Activated CD4-positive, alpha-beta T cell treated with anti-CD3 and anti-CD28 coated beads, Interleukin-2, amount 10 ng/mL, durations not matched to agents 24 days and 14 days (primary cell): ENCODE measurements at regions not wholly inside any gene's neighbourhood (a gene's known extent, or its start where the extent isn't known, plus 50 kb on each side); places are given as distances from the start of the nearest gene placed in this dataset.
"Not testable (repeated sequence)": the region's sequence is repeated elsewhere in the genome, so short reads cannot be mapped to it uniquely, and the experiment has no call there.

ENCODE experiments used
- DNase-seq: peaks from one replicate; pipeline ENCODE4 v3.0.0; 2022
- H3K27ac Mint-ChIP-seq: one replicate; pipeline ENCODE4 v1.8.0; 2022; ENCODE audit warnings: mild to moderate bottlenecking, mixed read lengths
- H3K27me3 Mint-ChIP-seq: one replicate; pipeline ENCODE4 v1.8.0; 2022; ENCODE audit warnings: mixed read lengths
- H3K36me3 Mint-ChIP-seq: one replicate; pipeline ENCODE4 v1.8.0; 2022; ENCODE audit warnings: low read depth, mild to moderate bottlenecking, mixed read lengths
- H3K4me1 Mint-ChIP-seq: one replicate; pipeline ENCODE4 v1.8.0; 2021; ENCODE audit warnings: mixed read lengths
- H3K4me3 Mint-ChIP-seq: one replicate; pipeline ENCODE4 v1.8.0; 2022; ENCODE audit warnings: mild to moderate bottlenecking, moderate library complexity, mixed read lengths
- H3K9me3 Mint-ChIP-seq: one replicate; pipeline ENCODE4 v1.8.0; 2021; ENCODE audit warnings: mixed read lengths
- intact Hi-C: fragments of 100-400 bp; cut with micrococcal nuclease; formaldehyde crosslinking; loops from one replicate; pipeline ENCODE4 v1.15.1; 2023

DNA sequence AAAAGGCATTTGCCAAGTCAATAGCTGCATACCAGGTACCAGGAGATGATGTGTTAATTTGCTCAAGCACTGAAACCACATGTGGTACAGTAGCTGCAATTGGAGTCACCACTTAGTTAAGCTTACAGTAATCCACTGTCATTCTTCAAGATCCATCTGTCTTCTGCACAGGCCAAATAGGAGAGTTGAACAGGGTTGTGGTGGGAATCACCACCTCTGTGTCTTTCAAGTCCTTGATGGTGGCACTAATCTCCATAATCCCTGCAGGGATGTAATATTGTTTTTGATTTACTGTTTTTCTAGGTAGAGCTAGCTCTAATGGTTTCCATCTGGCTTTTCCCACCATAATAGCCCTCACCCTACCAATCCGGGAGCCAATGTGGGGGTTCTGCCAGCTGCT, 91.9 kb downstream of the FCRL5 start:
- no peak for DNase-seq
- no peak overlapping the region for H3K27ac Mint-ChIP-seq
- H3K4me1 Mint-ChIP-seq: no peaks in the 10 kb centered on the region
- no peaks in the 10 kb centered on the region for H3K27me3 Mint-ChIP-seq
- intact Hi-C loops: no loop called here
- no peak overlapping the region for H3K4me3 Mint-ChIP-seq
- no peaks in the 10 kb centered on the region for H3K36me3 Mint-ChIP-seq
- no peaks in the 10 kb centered on the region for H3K9me3 Mint-ChIP-seq

DNA sequence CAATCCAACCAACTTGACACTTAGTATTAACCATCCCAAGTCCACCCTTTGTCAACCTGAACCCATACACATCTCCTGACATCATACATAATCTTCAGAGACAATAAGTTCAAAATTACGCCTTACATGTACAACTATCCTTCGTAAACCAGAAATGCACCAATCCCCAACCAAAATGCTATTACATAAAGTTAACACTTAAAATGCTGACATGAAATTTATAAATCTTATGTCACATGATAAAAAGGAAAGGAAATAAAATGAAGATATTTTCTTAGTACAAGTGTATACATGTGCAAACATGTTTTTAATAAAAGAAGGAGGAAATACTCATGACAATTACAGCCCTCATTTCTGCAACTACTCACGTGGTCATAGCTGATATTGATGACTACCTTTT, 95.0 kb downstream of the FCRL5 start:
- no peaks in the 10 kb centered on the region for H3K9me3 Mint-ChIP-seq
- H3K36me3 Mint-ChIP-seq: no peaks in the 10 kb centered on the region
- intact Hi-C loops: no loop called here
- no peak overlapping the region for H3K27ac Mint-ChIP-seq
- H3K27me3 Mint-ChIP-seq: no peaks in the 10 kb centered on the region
- DNase-seq: no peak
- no peaks in the 10 kb centered on the region for H3K4me1 Mint-ChIP-seq
- H3K4me3 Mint-ChIP-seq: no peak overlapping the region

DNA sequence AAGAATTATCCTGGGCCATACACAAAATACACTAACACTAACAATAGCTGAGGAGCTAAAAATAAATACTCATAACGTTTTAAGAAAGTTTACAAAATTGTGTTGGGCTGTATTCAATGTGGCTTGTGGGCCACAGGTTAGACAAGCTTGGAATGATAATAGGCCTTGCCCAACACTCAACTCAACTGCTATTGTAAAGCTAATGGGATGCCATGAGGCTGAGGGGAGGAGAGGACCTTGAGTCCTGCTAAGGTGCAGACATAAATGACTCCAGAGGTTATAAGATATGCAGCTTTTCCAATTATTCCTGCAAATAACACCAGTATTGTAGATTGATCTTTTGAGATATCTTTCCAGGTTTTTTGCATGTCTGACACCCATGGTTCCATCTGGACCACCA, 97.0 kb downstream of the FCRL5 start:
- no peak for DNase-seq
- no peak overlapping the region for H3K27ac Mint-ChIP-seq
- intact Hi-C loops: no loop called here
- H3K36me3 Mint-ChIP-seq: no peaks in the 10 kb centered on the region
- H3K4me1 Mint-ChIP-seq: no peaks in the 10 kb centered on the region
- no peaks in the 10 kb centered on the region for H3K9me3 Mint-ChIP-seq
- H3K27me3 Mint-ChIP-seq: no peaks in the 10 kb centered on the region
- no peak overlapping the region for H3K4me3 Mint-ChIP-seq

DNA sequence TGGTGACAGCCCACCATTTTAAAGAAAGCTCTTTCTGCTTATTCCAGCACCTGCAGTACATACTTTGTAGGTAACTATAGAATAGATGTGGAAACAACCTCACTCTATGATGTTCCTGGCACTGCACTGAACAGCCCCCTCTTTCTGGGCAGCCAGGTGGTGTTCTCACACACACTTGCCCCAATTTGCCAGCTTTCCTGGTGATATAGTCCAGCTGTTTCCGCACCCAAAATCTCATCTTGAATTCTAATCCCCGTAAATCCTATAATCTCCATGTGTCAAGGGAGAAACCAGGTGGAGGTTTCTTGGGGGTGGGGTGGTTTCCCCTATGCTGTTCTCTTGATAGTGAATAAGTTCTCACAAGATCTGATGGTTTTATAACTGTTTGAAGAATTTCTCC, 102.2 kb downstream of the FCRL5 start:
- no peak for DNase-seq
- Mint-ChIP-seq H3K4me3 (no peak overlapping the region), H3K9me3 (no peaks in the 10 kb centered on the region), H3K36me3 (no peaks in the 10 kb centered on the region), H3K27me3 (peaks cover 6% of the 10 kb centered on the region), H3K27ac (no peak overlapping the region), H3K4me1 (no peaks in the 10 kb centered on the region)
- intact Hi-C loops: no loop called here

DNA sequence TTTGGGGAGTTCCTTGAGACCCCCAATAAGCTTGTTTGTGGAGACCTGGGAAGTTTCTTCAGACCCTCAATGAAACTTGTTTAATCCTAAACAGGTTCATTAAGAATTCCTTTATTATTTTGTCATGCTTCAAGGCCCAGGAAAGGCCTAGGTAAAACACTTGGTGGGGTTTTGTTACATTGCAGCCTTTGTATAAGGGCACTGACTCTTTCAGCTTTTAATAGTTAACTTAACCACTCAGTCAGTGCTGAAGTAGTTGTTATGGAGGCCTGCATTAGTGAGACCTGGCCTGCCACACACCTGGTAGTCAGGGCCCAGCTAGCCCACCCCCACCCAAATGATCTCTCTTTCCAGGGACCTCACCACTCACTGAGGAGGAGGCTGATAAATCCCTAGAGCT, 103.7 kb downstream of the FCRL5 start:
- no peak for DNase-seq
- H3K27ac Mint-ChIP-seq: no peak overlapping the region

DNA sequence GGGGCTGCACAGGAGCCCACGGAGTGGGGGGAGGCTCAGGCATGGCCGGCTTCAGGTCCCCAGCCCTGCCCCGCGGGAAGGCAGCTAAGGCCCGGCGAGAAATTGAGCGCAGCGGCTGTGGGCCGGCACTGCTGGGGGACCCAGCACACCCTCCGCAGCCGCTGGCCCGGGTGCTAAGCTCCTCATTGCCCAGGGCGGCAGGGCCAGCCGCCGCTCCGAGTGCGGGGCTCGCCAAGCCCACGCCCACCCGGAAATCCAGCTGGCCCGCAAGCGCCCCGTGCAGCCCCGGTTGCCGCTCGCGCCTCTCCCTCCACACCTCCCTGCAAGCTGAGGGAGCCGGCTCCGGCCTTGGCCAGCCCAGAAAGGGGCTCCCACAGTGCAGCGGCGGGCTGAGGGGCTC, 106.0 kb downstream of the FCRL5 start:
- H3K36me3 Mint-ChIP-seq, H3K27ac Mint-ChIP-seq, intact Hi-C loops, DNase-seq, H3K4me1 Mint-ChIP-seq, H3K27me3 Mint-ChIP-seq, H3K4me3 Mint-ChIP-seq, H3K9me3 Mint-ChIP-seq: not testable (repeated sequence)

More for the DNA sequence above, 103.7 kb downstream of the FCRL5 start:
- intact Hi-C loops: no loop called here
- H3K9me3 Mint-ChIP-seq: no peaks in the 10 kb centered on the region
- no peak overlapping the region for H3K4me3 Mint-ChIP-seq
- H3K36me3 Mint-ChIP-seq: no peaks in the 10 kb centered on the region
- H3K4me1 Mint-ChIP-seq: no peaks in the 10 kb centered on the region
- peaks cover 6% of the 10 kb centered on the region for H3K27me3 Mint-ChIP-seq

DNA sequence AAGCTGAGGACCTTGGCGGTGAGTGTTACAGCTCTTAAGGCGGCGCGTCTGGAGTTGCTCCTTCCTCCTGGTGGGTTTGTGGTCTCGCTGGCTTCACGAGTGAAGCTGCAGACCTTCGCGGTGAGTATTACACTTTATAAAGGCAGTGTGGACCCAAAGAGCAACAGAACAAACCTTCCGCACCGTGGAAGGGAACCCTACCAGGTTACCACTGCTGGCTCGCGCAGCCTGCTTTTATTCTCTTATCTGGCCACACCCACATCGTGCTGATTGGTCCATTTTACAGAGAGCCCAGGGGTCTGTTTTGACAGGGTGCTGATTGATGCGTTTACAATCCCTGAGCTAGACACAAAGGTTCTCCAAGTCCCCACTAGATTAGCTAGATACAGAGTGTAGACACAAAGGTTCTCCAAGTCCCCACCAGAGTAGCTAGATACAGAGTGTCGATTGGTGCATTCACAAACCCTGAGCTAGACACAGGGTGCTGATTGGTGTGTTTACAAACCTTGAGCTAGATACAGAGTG, 106.6 kb downstream of the FCRL5 start:
- H3K27me3 Mint-ChIP-seq, H3K27ac Mint-ChIP-seq, intact Hi-C loops, H3K4me1 Mint-ChIP-seq, H3K9me3 Mint-ChIP-seq, H3K36me3 Mint-ChIP-seq, DNase-seq, H3K4me3 Mint-ChIP-seq: not testable (repeated sequence)

DNA sequence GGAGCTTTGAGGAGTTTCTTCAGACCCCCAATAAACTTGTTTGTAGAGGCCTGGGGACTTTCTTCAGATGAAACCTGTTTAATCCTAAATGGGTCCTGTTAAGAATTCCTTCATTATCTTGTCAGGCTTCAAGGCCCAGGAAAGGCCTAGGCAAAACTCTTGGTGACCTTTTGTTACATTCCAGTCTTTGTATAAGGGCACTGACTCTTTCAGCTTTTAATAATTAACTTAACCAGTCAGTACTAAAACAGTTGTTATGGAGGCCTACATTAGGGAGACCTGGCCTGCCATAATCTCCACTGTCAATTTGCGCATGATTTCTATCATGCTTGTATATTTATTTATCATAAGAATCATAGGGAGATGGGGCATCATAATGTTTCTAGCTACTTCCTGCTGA, 110.2 kb downstream of the FCRL5 start:
- no peak overlapping the region for H3K4me3 Mint-ChIP-seq
- intact Hi-C loops: no loop called here

DNA sequence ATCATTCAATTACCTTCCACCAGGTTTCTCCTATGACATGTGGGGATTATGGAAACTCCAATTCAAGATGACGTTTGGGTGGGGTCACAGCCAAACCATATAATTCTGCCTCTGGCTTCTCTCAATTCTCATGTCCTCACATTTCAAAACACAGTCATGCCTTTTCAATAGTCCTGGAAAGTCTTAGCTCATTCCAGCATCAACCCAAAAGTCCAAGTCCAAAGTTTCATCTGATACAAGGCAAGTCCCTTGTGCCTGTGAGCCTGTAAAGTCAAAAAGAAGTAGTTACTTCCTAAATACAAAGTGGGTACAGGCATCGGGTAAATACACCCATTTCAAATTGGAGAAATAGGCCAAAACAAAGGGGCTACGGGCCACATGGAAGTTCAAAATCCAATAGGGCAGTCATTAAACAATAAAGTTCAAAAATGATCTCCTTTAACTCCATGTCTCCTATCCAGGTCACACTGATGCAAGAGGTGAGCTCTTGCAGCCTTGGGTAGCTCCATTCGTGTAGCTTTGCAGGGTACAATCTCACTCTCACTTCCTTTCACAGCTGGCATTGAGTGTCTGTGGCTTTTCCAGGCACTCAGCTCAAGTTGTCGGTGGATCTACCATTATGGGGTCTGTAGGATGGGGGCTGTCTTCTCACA, 112.9 kb downstream of the FCRL5 start:
- Mint-ChIP-seq H3K36me3 (no peaks in the 10 kb centered on the region), H3K27me3 (peaks cover 12% of the 10 kb centered on the region), H3K9me3 (no peaks in the 10 kb centered on the region), H3K4me3 (no peak overlapping the region), H3K27ac (no peak overlapping the region), H3K4me1 (no peaks in the 10 kb centered on the region)
- no peak for DNase-seq
- intact Hi-C loops: no loop called here

More for the DNA sequence above, 110.2 kb downstream of the FCRL5 start:
- Mint-ChIP-seq H3K4me1 (no peaks in the 10 kb centered on the region), H3K9me3 (no peaks in the 10 kb centered on the region), H3K27ac (no peak overlapping the region), H3K27me3 (peaks cover 4% of the 10 kb centered on the region), H3K36me3 (no peaks in the 10 kb centered on the region)
- no peak for DNase-seq

DNA sequence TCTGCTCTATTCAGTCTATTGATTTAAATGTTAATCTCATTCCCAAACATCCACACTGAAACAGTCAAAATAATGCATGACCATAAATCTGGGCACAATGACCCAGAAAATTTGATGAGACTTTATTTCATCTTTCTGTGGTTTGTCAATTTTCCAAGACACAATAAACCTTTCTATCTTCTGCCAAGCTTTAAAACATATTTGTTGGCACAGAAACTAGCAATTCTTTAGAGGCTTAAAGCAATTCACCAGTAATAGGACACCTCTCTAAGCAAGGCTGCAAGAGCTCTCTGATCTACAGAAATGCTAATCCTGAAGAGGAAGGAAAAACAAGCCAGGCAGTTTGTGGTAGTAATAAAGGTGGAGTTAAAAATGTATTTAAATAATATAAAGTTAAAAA, 113.7 kb downstream of the FCRL5 start:
- Mint-ChIP-seq H3K4me3 (no peak overlapping the region), H3K36me3 (no peaks in the 10 kb centered on the region), H3K4me1 (no peaks in the 10 kb centered on the region), H3K27ac (no peak overlapping the region), H3K9me3 (no peaks in the 10 kb centered on the region), H3K27me3 (peaks cover 12% of the 10 kb centered on the region)
- no peak for DNase-seq
- intact Hi-C loops: no loop called here

DNA sequence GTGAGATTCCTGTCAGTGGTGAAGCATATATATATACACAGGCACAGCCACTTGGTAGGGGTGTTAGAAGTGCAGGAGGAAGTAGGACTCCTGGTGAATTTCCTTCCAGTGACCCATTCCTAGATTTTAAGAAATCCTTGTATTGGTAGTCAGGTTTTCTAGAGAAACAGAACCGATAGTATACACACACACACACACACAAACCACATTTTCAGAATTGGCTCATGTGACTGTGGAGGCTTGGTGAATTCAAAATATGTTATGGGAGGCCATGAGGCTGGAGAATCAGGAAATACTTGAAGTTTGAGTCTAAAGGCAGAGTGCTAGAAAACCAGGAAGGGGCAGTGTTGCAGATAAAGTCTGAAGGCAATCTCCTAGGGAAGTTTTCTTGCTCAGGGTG, 114.2 kb downstream of the FCRL5 start:
- intact Hi-C loops: no loop called here
- Mint-ChIP-seq H3K27me3 (peaks cover 10% of the 10 kb centered on the region), H3K4me1 (no peaks in the 10 kb centered on the region), H3K36me3 (no peaks in the 10 kb centered on the region), H3K4me3 (no peak overlapping the region), H3K9me3 (no peaks in the 10 kb centered on the region), H3K27ac (no peak overlapping the region)
- DNase-seq: no peak

DNA sequence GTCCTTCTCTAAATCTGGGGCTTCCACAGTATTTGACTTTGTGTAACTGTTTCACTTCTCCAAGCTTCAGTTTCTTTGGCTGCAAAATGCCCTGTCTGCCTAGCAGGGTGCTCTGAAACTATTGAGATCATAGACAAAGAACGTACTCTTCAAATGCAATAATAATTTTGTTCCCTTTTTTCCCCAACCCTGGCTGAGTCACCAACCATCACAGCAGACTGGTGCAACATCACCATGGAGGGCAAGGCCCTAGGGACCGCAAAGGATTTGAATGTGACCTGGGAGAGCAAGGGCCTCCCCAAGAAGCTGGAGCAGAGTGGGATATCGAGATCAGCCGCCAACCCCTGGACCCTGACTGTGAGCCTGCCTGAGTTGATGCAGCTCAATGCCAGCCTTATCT, 115.0 kb downstream of the FCRL5 start:
- peaks cover 10% of the 10 kb centered on the region for H3K27me3 Mint-ChIP-seq
- H3K36me3 Mint-ChIP-seq: no peaks in the 10 kb centered on the region
- H3K4me3 Mint-ChIP-seq: no peak overlapping the region
- H3K4me1 Mint-ChIP-seq: no peaks in the 10 kb centered on the region
- no peaks in the 10 kb centered on the region for H3K9me3 Mint-ChIP-seq
- DNase-seq: no peak
- H3K27ac Mint-ChIP-seq: no peak overlapping the region
- intact Hi-C loops: no loop called here

DNA sequence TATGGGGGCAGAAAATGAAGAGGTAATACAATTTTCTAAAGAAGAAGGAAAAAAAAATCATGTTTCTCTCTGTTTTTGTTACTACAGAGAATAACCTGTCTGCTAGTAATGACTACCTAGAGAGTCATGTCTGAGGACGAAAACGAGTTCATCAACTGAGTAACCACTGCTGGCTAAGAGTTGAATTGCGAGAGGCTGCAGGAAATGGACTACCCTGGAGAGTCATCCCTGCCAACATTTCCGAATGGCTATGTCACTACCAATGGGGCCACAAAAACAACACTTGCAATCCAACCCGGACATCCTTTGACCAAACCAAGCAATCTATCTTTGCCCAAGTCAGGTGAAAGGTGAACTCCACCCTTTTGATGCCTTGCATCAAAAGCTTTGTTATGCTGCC, 120.6 kb downstream of the FCRL5 start:
- intact Hi-C loops: no loop called here
- Mint-ChIP-seq H3K27ac (no peak overlapping the region), H3K27me3 (peaks cover 8% of the 10 kb centered on the region), H3K4me1 (no peaks in the 10 kb centered on the region), H3K4me3 (no peak overlapping the region), H3K9me3 (no peaks in the 10 kb centered on the region), H3K36me3 (no peaks in the 10 kb centered on the region)
- DNase-seq: no peak

DNA sequence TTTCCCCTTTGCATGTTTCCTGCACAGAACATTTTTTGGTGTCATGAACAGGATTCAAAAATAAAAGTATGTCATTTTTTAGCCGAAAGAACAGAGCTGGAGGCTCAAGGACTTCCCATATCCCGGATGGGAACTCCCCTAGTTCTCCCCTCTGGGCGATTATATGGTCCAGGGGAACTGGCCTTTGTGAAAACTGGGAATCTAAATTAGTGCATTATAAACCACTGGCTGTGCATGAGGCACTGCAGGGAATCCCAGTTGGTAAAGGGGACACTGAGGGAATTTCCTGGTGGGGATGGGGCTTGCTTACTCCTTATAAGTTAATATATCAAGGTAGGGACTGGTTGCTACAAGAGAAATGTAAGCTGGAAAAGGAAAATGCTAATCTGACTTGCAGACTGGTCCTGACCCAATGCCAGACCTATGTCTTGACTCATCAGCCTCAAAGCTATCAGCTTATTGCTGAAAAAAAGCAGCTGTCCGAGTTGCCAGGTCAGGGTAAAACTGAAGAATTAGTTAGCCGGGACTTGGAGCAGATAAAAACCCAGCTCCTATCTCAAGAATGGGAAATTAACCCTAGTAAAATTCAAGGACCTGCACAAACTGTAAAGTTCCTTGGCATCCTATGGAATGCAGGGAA, 122.6 kb downstream of the FCRL5 start:
- Mint-ChIP-seq H3K27ac (no peak overlapping the region), H3K36me3 (no peaks in the 10 kb centered on the region), H3K9me3 (no peaks in the 10 kb centered on the region), H3K4me1 (no peaks in the 10 kb centered on the region), H3K27me3 (peaks cover under 1% of the 10 kb centered on the region), H3K4me3 (no peak overlapping the region)
- intact Hi-C loops: no loop called here
- DNase-seq: no peak

DNA sequence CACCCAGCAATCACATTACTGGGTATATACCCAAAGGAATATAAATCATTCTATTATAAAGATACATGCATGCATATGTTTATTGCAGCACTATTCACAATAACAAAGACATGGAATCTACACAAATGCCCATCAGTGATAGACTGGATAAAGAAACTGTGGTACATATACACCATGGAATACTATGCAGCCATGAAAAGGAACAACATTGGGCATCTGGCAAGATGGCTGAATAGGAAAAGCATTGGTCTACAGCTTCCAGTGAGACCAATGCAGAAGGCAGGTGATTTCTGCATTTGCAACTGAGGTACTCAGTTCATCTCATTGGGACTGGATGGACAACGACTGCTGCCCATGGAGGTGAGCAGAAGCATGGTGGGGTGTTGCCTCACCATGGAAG, 128.6 kb downstream of the FCRL5 start:
- intact Hi-C loops, H3K4me3 Mint-ChIP-seq, H3K4me1 Mint-ChIP-seq, H3K27me3 Mint-ChIP-seq, H3K9me3 Mint-ChIP-seq, H3K27ac Mint-ChIP-seq, DNase-seq, H3K36me3 Mint-ChIP-seq: not testable (repeated sequence)
